ENCODE measurements at regions not wholly inside any gene's neighbourhood (a gene's known extent, or its start where the extent isn't known, plus 50 kb on each side); places are given as distances from the start of the nearest gene placed in this dataset.
"Not testable (repeated sequence)": the region's sequence is repeated elsewhere in the genome, so short reads cannot be mapped to it uniquely, and the experiment has no call there.

- no peak for DNase-seq
These were observed 88.9 kb upstream of the WAC start for GRCh38 chr10:28444031-28444430.

GRCh38 chr10:28445516-28445915 lies 87.4 kb upstream of the WAC start:
- DNase-seq, result no peak

GRCh38 chr10:28449382-28449781 lies 83.5 kb upstream of the WAC start:
- DNase-seq, result no peak

GRCh38 chr10:28449926-28450325 lies 83.0 kb upstream of the WAC start:
- DNase-seq, result no peak

GRCh38 chr10:28453926-28454325 lies 79.0 kb upstream of the WAC start:
- no peak for DNase-seq

GRCh38 chr10:28457110-28457509 lies 75.8 kb upstream of the WAC start:
- no peak for DNase-seq

GRCh38 chr10:28457873-28458272 lies 75.0 kb upstream of the WAC start:
- not testable (repeated sequence) for DNase-seq

GRCh38 chr10:28459453-28460144 lies 73.3 kb upstream of the WAC start:
- no peak for DNase-seq

- no peak for DNase-seq
These were observed 69.8 kb upstream of the WAC start for GRCh38 chr10:28463141-28463540.

GRCh38 chr10:28463676-28464395 lies 69.1 kb upstream of the WAC start:
- no peak for DNase-seq

GRCh38 chr10:28467615-28468014 lies 65.3 kb upstream of the WAC start:
- DNase-seq, result no peak

GRCh38 chr10:28468707-28469483 lies 64.0 kb upstream of the WAC start:
- no peak for DNase-seq

- DNase-seq, result no peak
These were observed 61.9 kb upstream of the WAC start for GRCh38 chr10:28470873-28471651.

- DNase-seq, result no peak
These were observed 61.3 kb upstream of the WAC start for GRCh38 chr10:28471652-28472050.

- DNase-seq, result no peak
These were observed 54.3 kb upstream of the WAC start for GRCh38 chr10:28478646-28479045.

GRCh38 chr10:28479425-28479865 lies 53.5 kb upstream of the WAC start:
- DNase-seq, result peak; percentile 10 to 17

GRCh38 chr10:28479927-28480627 lies 52.8 kb upstream of the WAC start:
- DNase-seq, result no peak

- no peak for DNase-seq
These were observed 52.3 kb upstream of the WAC start for GRCh38 chr10:28480628-28480965.

- not testable (repeated sequence) for DNase-seq
These were observed 51.6 kb upstream of the WAC start for GRCh38 chr10:28481346-28481745.

- DNase-seq, result no peak
These were observed 51.0 kb upstream of the WAC start for GRCh38 chr10:28481968-28482367.
